ENCODE measurements at regions not wholly inside any gene's neighbourhood (a gene's known extent, or its start where the extent isn't known, plus 50 kb on each side); places are given as distances from the start of the nearest gene placed in this dataset.
"Not testable (repeated sequence)": the region's sequence is repeated elsewhere in the genome, so short reads cannot be mapped to it uniquely, and the experiment has no call there.

- no peaks in the 10 kb centered on the region for H3K4me1 ChIP-seq (ENCODE audit: control insufficient read depth in 2 of 2, insufficient read depth in 2 of 2, low read length in 1 of 2)
- 73 to 74% methylated on average over 9 of the region's 9 CpGs for WGBS, 2 donors
- H3K9me3 ChIP-seq (ENCODE audit: control insufficient read depth in 2 of 2, insufficient read depth in 1 of 2, low read depth in 1 of 2, low read length in 1 of 2): peaks cover 0 to 3% of the 10 kb centered on the region in 2 donors
- H3K36me3 ChIP-seq (ENCODE audit: control insufficient read depth in 2 of 2, insufficient read depth in 2 of 2, low read length in 1 of 2): no peaks in the 10 kb centered on the region
- no peak overlapping the region for H3K4me3 ChIP-seq (ENCODE audit: low read depth in 1 of 2, low read length in 2 of 2)
- H3K27me3 ChIP-seq (ENCODE audit: control insufficient read depth in 1 of 2, insufficient read depth in 2 of 2, low read length in 2 of 2): no peaks in the 10 kb centered on the region
- no peak overlapping the region for H3K27ac ChIP-seq (ENCODE audit: low read depth in 2 of 2, low read length in 1 of 2)
These were observed 170.2 kb downstream of the RGS9 start for GRCh38 chr17:65307081-65307960.

- H3K4me3 ChIP-seq (ENCODE audit: low read depth in 1 of 2, low read length in 2 of 2): no peak overlapping the region
- no peaks in the 10 kb centered on the region for H3K36me3 ChIP-seq (ENCODE audit: control insufficient read depth in 2 of 2, insufficient read depth in 2 of 2, low read length in 1 of 2)
- no peaks in the 10 kb centered on the region for H3K27me3 ChIP-seq (ENCODE audit: control insufficient read depth in 1 of 2, insufficient read depth in 2 of 2, low read length in 2 of 2)
- WGBS, 2 donors: 88 to 93% methylated on average over 1 of the region's 1 CpG
- H3K9me3 ChIP-seq (ENCODE audit: control insufficient read depth in 2 of 2, insufficient read depth in 1 of 2, low read depth in 1 of 2, low read length in 1 of 2): peaks cover 0 to 3% of the 10 kb centered on the region in 2 donors
- H3K27ac ChIP-seq (ENCODE audit: low read depth in 2 of 2, low read length in 1 of 2): no peak overlapping the region
- no peaks in the 10 kb centered on the region for H3K4me1 ChIP-seq (ENCODE audit: control insufficient read depth in 2 of 2, insufficient read depth in 2 of 2, low read length in 1 of 2)
These were observed 168.6 kb downstream of the RGS9 start for GRCh38 chr17:65305778-65306177.

- 86 to 93% methylated on average over 7 of the region's 7 CpGs for WGBS, 2 donors
- Histone ChIP-seq H3K27me3 (ENCODE audit: control insufficient read depth in 1 of 2, insufficient read depth in 2 of 2, low read length in 2 of 2) (no peaks in the 10 kb centered on the region), H3K9me3 (ENCODE audit: control insufficient read depth in 2 of 2, insufficient read depth in 1 of 2, low read depth in 1 of 2, low read length in 1 of 2) (peaks cover 0 to 3% of the 10 kb centered on the region in 2 donors), H3K36me3 (ENCODE audit: control insufficient read depth in 2 of 2, insufficient read depth in 2 of 2, low read length in 1 of 2) (no peaks in the 10 kb centered on the region), H3K4me3 (ENCODE audit: low read depth in 1 of 2, low read length in 2 of 2) (no peak overlapping the region), H3K4me1 (ENCODE audit: control insufficient read depth in 2 of 2, insufficient read depth in 2 of 2, low read length in 1 of 2) (no peaks in the 10 kb centered on the region), H3K27ac (ENCODE audit: low read depth in 2 of 2, low read length in 1 of 2) (no peak overlapping the region)
These were observed 167.9 kb downstream of the RGS9 start for GRCh38 chr17:65305116-65305515.

GRCh38 chr17:65301882-65302281 lies 164.7 kb downstream of the RGS9 start:
- H3K27me3 ChIP-seq (ENCODE audit: control insufficient read depth in 1 of 2, insufficient read depth in 2 of 2, low read length in 2 of 2); H3K9me3 ChIP-seq (ENCODE audit: control insufficient read depth in 2 of 2, insufficient read depth in 1 of 2, low read depth in 1 of 2, low read length in 1 of 2); H3K27ac ChIP-seq (ENCODE audit: low read depth in 2 of 2, low read length in 1 of 2); H3K4me1 ChIP-seq (ENCODE audit: control insufficient read depth in 2 of 2, insufficient read depth in 2 of 2, low read length in 1 of 2); H3K36me3 ChIP-seq (ENCODE audit: control insufficient read depth in 2 of 2, insufficient read depth in 2 of 2, low read length in 1 of 2); H3K4me3 ChIP-seq (ENCODE audit: low read depth in 1 of 2, low read length in 2 of 2): not testable (repeated sequence)
- WGBS, 2 donors: 58 to 63% methylated on average over 4 of the region's 4 CpGs

GRCh38 chr17:65301184-65301583 lies 164.0 kb downstream of the RGS9 start:
- peaks cover 0 to 3% of the 10 kb centered on the region in 2 donors for H3K9me3 ChIP-seq (ENCODE audit: control insufficient read depth in 2 of 2, insufficient read depth in 1 of 2, low read depth in 1 of 2, low read length in 1 of 2)
- no peaks in the 10 kb centered on the region for H3K4me1 ChIP-seq (ENCODE audit: control insufficient read depth in 2 of 2, insufficient read depth in 2 of 2, low read length in 1 of 2)
- no peaks in the 10 kb centered on the region for H3K36me3 ChIP-seq (ENCODE audit: control insufficient read depth in 2 of 2, insufficient read depth in 2 of 2, low read length in 1 of 2)
- WGBS, 2 donors: 78 to 80% methylated on average over 2 of the region's 2 CpGs
- H3K27me3 ChIP-seq (ENCODE audit: control insufficient read depth in 1 of 2, insufficient read depth in 2 of 2, low read length in 2 of 2): no peaks in the 10 kb centered on the region
- no peak overlapping the region for H3K27ac ChIP-seq (ENCODE audit: low read depth in 2 of 2, low read length in 1 of 2)
- H3K4me3 ChIP-seq (ENCODE audit: low read depth in 1 of 2, low read length in 2 of 2): no peak overlapping the region

- no peaks in the 10 kb centered on the region for H3K4me1 ChIP-seq (ENCODE audit: control insufficient read depth in 2 of 2, insufficient read depth in 2 of 2, low read length in 1 of 2)
- H3K4me3 ChIP-seq (ENCODE audit: low read depth in 1 of 2, low read length in 2 of 2): no peak overlapping the region
- H3K9me3 ChIP-seq (ENCODE audit: control insufficient read depth in 2 of 2, insufficient read depth in 1 of 2, low read depth in 1 of 2, low read length in 1 of 2): no peaks in the 10 kb centered on the region
- no peak overlapping the region for H3K27ac ChIP-seq (ENCODE audit: low read depth in 2 of 2, low read length in 1 of 2)
- no peaks in the 10 kb centered on the region for H3K27me3 ChIP-seq (ENCODE audit: control insufficient read depth in 1 of 2, insufficient read depth in 2 of 2, low read length in 2 of 2)
- no peaks in the 10 kb centered on the region for H3K36me3 ChIP-seq (ENCODE audit: control insufficient read depth in 2 of 2, insufficient read depth in 2 of 2, low read length in 1 of 2)
- 55 to 62% methylated on average over 5 of the region's 5 CpGs for WGBS, 2 donors
These were observed 160.7 kb downstream of the RGS9 start for GRCh38 chr17:65297916-65298315.

- no peak overlapping the region for H3K27ac ChIP-seq (ENCODE audit: low read depth in 2 of 2, low read length in 1 of 2)
- no peaks in the 10 kb centered on the region for H3K27me3 ChIP-seq (ENCODE audit: control insufficient read depth in 1 of 2, insufficient read depth in 2 of 2, low read length in 2 of 2)
- no peaks in the 10 kb centered on the region for H3K4me1 ChIP-seq (ENCODE audit: control insufficient read depth in 2 of 2, insufficient read depth in 2 of 2, low read length in 1 of 2)
- no peak overlapping the region for H3K4me3 ChIP-seq (ENCODE audit: low read depth in 1 of 2, low read length in 2 of 2)
- no peaks in the 10 kb centered on the region for H3K36me3 ChIP-seq (ENCODE audit: control insufficient read depth in 2 of 2, insufficient read depth in 2 of 2, low read length in 1 of 2)
- H3K9me3 ChIP-seq (ENCODE audit: control insufficient read depth in 2 of 2, insufficient read depth in 1 of 2, low read depth in 1 of 2, low read length in 1 of 2): no peaks in the 10 kb centered on the region
- 58 to 59% methylated on average over 2 of the region's 2 CpGs for WGBS, 2 donors
These were observed 160.2 kb downstream of the RGS9 start for GRCh38 chr17:65297384-65297783.

GRCh38 chr17:65294181-65294719 lies 157.1 kb downstream of the RGS9 start:
- Histone ChIP-seq H3K4me1 (ENCODE audit: control insufficient read depth in 2 of 2, insufficient read depth in 2 of 2, low read length in 1 of 2) (no peaks in the 10 kb centered on the region), H3K27me3 (ENCODE audit: control insufficient read depth in 1 of 2, insufficient read depth in 2 of 2, low read length in 2 of 2) (no peaks in the 10 kb centered on the region), H3K36me3 (ENCODE audit: control insufficient read depth in 2 of 2, insufficient read depth in 2 of 2, low read length in 1 of 2) (no peaks in the 10 kb centered on the region), H3K4me3 (ENCODE audit: low read depth in 1 of 2, low read length in 2 of 2) (no peak overlapping the region), H3K27ac (ENCODE audit: low read depth in 2 of 2, low read length in 1 of 2) (no peak overlapping the region), H3K9me3 (ENCODE audit: control insufficient read depth in 2 of 2, insufficient read depth in 1 of 2, low read depth in 1 of 2, low read length in 1 of 2) (no peaks in the 10 kb centered on the region)
- 13% methylated on average over 10 of the region's 10 CpGs for WGBS, 2 donors

GRCh38 chr17:65293584-65294180 lies 156.5 kb downstream of the RGS9 start:
- Histone ChIP-seq H3K9me3 (ENCODE audit: control insufficient read depth in 2 of 2, insufficient read depth in 1 of 2, low read depth in 1 of 2, low read length in 1 of 2) (no peaks in the 10 kb centered on the region), H3K4me3 (ENCODE audit: low read depth in 1 of 2, low read length in 2 of 2) (no peak overlapping the region), H3K27ac (ENCODE audit: low read depth in 2 of 2, low read length in 1 of 2) (no peak overlapping the region), H3K27me3 (ENCODE audit: control insufficient read depth in 1 of 2, insufficient read depth in 2 of 2, low read length in 2 of 2) (no peaks in the 10 kb centered on the region), H3K4me1 (ENCODE audit: control insufficient read depth in 2 of 2, insufficient read depth in 2 of 2, low read length in 1 of 2) (no peaks in the 10 kb centered on the region), H3K36me3 (ENCODE audit: control insufficient read depth in 2 of 2, insufficient read depth in 2 of 2, low read length in 1 of 2) (no peaks in the 10 kb centered on the region)
- WGBS, 2 donors: 60 to 69% methylated on average over 12 of the region's 12 CpGs

Data from esophagus (tissue), 2 donors.